Neural progenitor cell (in vitro differentiated cells): ENCODE measurements at regions not wholly inside any gene's neighbourhood (a gene's known extent, or its start where the extent isn't known, plus 50 kb on each side); places are given as distances from the start of the nearest gene placed in this dataset.

Source experiments
- DNase-seq: peaks from one replicate; pipeline ENCODE4 v3.0.0-alpha.2; 2016; ENCODE audit warnings: low spot score
- H2AFZ ChIP-seq: fragments of 200-600 bp; sonication (generic); replicated peaks from 2 replicates; pipeline ENCODE4 v1.6.1; 2016; ENCODE audit warnings: antibody characterized with exemption
- H3F3A ChIP-seq: fragments of 200-600 bp; sonication (generic); 2 replicates; pipeline ENCODE4 v1.6.1; 2016; ENCODE audit warnings: antibody characterized with exemption, low read depth
- H3K27ac ChIP-seq: fragments of 200-600 bp; sonication (generic); 2 replicates; pipeline ENCODE4 v1.5.1; 2016; ENCODE audit warnings: mild to moderate bottlenecking
- H3K27me3 ChIP-seq: fragments of 200-600 bp; sonication (generic); 2 replicates; pipeline ENCODE4 v1.6.1; 2016; ENCODE audit warnings: mild to moderate bottlenecking, moderate library complexity
- H3K36me3 ChIP-seq: fragments of 200-600 bp; sonication (generic); 2 replicates; pipeline ENCODE4 v1.5.1; 2016
- H3K4me1 ChIP-seq: fragments of 200-600 bp; sonication (generic); 2 replicates; pipeline ENCODE4 v1.6.1; 2016; ENCODE audit warnings: mixed run types
- H3K4me2 ChIP-seq: fragments of 200-600 bp; sonication (generic); 2 replicates; pipeline ENCODE4 v1.6.1; 2016
- H3K4me3 ChIP-seq: fragments of 200-600 bp; sonication (generic); 2 replicates; pipeline ENCODE4 v1.5.1; 2016
- H3K79me2 ChIP-seq: fragments of 200-600 bp; sonication (generic); 2 replicates; pipeline ENCODE4 v1.6.1; 2016; ENCODE audit warnings: low read depth
- H3K9ac ChIP-seq: fragments of 200-600 bp; sonication (generic); 2 replicates; pipeline ENCODE4 v1.6.1; 2016
- H3K9me3 ChIP-seq: fragments of 200-600 bp; sonication (generic); 2 replicates; pipeline ENCODE4 v1.5.1; 2016; ENCODE audit warnings: low read depth
- H4K20me1 ChIP-seq: fragments of 200-600 bp; sonication (generic); 2 replicates; pipeline ENCODE4 v1.6.1; 2016; ENCODE audit warnings: low read depth
- H3K27ac Mint-ChIP-seq: 3 replicates; pipeline ENCODE4 v1.8.0; 2021; ENCODE audit warnings: mixed read lengths
- H3K27me3 Mint-ChIP-seq: 2 replicates; pipeline ENCODE4 v1.8.0; 2022; ENCODE audit warnings: low read depth, mild to moderate bottlenecking, inconsistent platforms, moderate library complexity, mixed read lengths; ENCODE audit not compliant: insufficient read depth
- H3K36me3 Mint-ChIP-seq: 3 replicates; pipeline ENCODE4 v1.8.0; 2021; ENCODE audit warnings: mixed read lengths
- H3K4me1 Mint-ChIP-seq: 3 replicates; pipeline ENCODE4 v1.8.0; 2021; ENCODE audit warnings: mixed read lengths
- H3K4me3 Mint-ChIP-seq: 3 replicates; pipeline ENCODE4 v1.8.0; 2021; ENCODE audit warnings: mild to moderate bottlenecking, moderate library complexity, mixed read lengths
- H3K9me3 Mint-ChIP-seq: 3 replicates; pipeline ENCODE4 v1.8.0; 2020; ENCODE audit warnings: mixed read lengths
- CTCF ChIP-seq: fragments of 200-600 bp; sonication (generic); IDR thresholded peaks from 2 replicates; pipeline ENCODE4 v1.5.1; 2017; ENCODE audit warnings: antibody characterized with exemption, mild to moderate bottlenecking
- EZH2 ChIP-seq: fragments of 200-600 bp; sonication (generic); IDR thresholded peaks from 2 replicates; pipeline ENCODE4 v1.6.1; 2017; ENCODE audit warnings: antibody characterized with exemption, mild to moderate bottlenecking, moderate library complexity
- EZH2phosphoT487 ChIP-seq: fragments of 200-600 bp; sonication (generic); IDR thresholded peaks from 2 replicates; pipeline ENCODE4 v1.6.1; 2017; ENCODE audit warnings: antibody characterized with exemption

GRCh38 chr10:111820471-111820870 is 363.1 kb downstream of the GPAM start:
- Histone ChIP-seq H3K4me3 (no peak overlapping the region), H3K9ac (no peak overlapping the region), H3F3A (no peaks in the 10 kb centered on the region), H3K27me3 (no peaks in the 10 kb centered on the region), H3K4me1 (no peaks in the 10 kb centered on the region), H3K27ac (no peak overlapping the region), H3K4me2 (no peak overlapping the region), H4K20me1 (no peaks in the 10 kb centered on the region), H2AFZ (no peak overlapping the region), H3K36me3 (no peaks in the 10 kb centered on the region), H3K79me2 (no peaks in the 10 kb centered on the region), H3K9me3 (no peaks in the 10 kb centered on the region)
- TF ChIP-seq CTCF (no peak), EZH2 (no peak), EZH2phosphoT487 (no peak)
- Mint-ChIP-seq H3K9me3 (no peaks in the 10 kb centered on the region), H3K36me3 (no peaks in the 10 kb centered on the region), H3K4me1 (no peaks in the 10 kb centered on the region), H3K27ac (no peak overlapping the region), H3K27me3 (no peaks in the 10 kb centered on the region), H3K4me3 (no peak overlapping the region)
- no peak for DNase-seq

GRCh38 chr10:111821871-111822270 is 361.7 kb downstream of the GPAM start:
- Mint-ChIP-seq H3K36me3 (no peaks in the 10 kb centered on the region), H3K27me3 (no peaks in the 10 kb centered on the region), H3K4me1 (no peaks in the 10 kb centered on the region), H3K9me3 (no peaks in the 10 kb centered on the region), H3K4me3 (no peak overlapping the region), H3K27ac (no peak overlapping the region)
- Histone ChIP-seq H3K4me3 (no peak overlapping the region), H3K4me1 (no peaks in the 10 kb centered on the region), H4K20me1 (no peaks in the 10 kb centered on the region), H3K9ac (no peak overlapping the region), H2AFZ (no peak overlapping the region), H3F3A (no peaks in the 10 kb centered on the region), H3K36me3 (no peaks in the 10 kb centered on the region), H3K27ac (no peak overlapping the region), H3K9me3 (no peaks in the 10 kb centered on the region), H3K27me3 (no peaks in the 10 kb centered on the region), H3K4me2 (no peak overlapping the region), H3K79me2 (no peaks in the 10 kb centered on the region)
- DNase-seq = no peak
- TF ChIP-seq CTCF (no peak), EZH2phosphoT487 (no peak), EZH2 (no peak)

GRCh38 chr10:111822661-111823060 is 360.9 kb downstream of the GPAM start:
- no peak overlapping the region for H3K27ac ChIP-seq
- no peaks in the 10 kb centered on the region for H3K9me3 ChIP-seq
- Mint-ChIP-seq H3K9me3 (no peaks in the 10 kb centered on the region), H3K4me3 (no peak overlapping the region), H3K36me3 (no peaks in the 10 kb centered on the region), H3K27me3 (no peaks in the 10 kb centered on the region), H3K27ac (no peak overlapping the region), H3K4me1 (no peaks in the 10 kb centered on the region)
- no peak overlapping the region for H3K4me2 ChIP-seq
- no peak overlapping the region for H3K4me3 ChIP-seq
- H4K20me1 ChIP-seq = no peaks in the 10 kb centered on the region
- no peak overlapping the region for H3K9ac ChIP-seq
- no peaks in the 10 kb centered on the region for H3K4me1 ChIP-seq
- TF ChIP-seq EZH2 = no peak
- no peak for TF ChIP-seq EZH2phosphoT487
- no peaks in the 10 kb centered on the region for H3K36me3 ChIP-seq
- H3K27me3 ChIP-seq = no peaks in the 10 kb centered on the region
- no peaks in the 10 kb centered on the region for H3F3A ChIP-seq
- DNase-seq = no peak
- H2AFZ ChIP-seq = no peak overlapping the region
- H3K79me2 ChIP-seq = no peaks in the 10 kb centered on the region

GRCh38 chr10:111824128-111824527 is 359.4 kb downstream of the GPAM start:
- Mint-ChIP-seq H3K4me1 (no peaks in the 10 kb centered on the region), H3K27me3 (peaks cover under 1% of the 10 kb centered on the region), H3K27ac (no peak overlapping the region), H3K4me3 (no peak overlapping the region), H3K9me3 (no peaks in the 10 kb centered on the region), H3K36me3 (no peaks in the 10 kb centered on the region)
- no peak for DNase-seq
- Histone ChIP-seq H3K9me3 (no peaks in the 10 kb centered on the region), H3K36me3 (no peaks in the 10 kb centered on the region), H3K79me2 (no peaks in the 10 kb centered on the region), H3F3A (no peaks in the 10 kb centered on the region), H3K4me1 (no peaks in the 10 kb centered on the region), H3K27me3 (no peaks in the 10 kb centered on the region), H3K4me3 (no peak overlapping the region), H3K9ac (no peak overlapping the region), H3K4me2 (no peak overlapping the region), H4K20me1 (no peaks in the 10 kb centered on the region), H2AFZ (no peak overlapping the region), H3K27ac (no peak overlapping the region)
- TF ChIP-seq EZH2 (no peak), EZH2phosphoT487 (no peak), CTCF (no peak)
